ENCODE measurements at regions not wholly inside any gene's neighbourhood (a gene's known extent, or its start where the extent isn't known, plus 50 kb on each side); places are given as distances from the start of the nearest gene placed in this dataset.

- Histone ChIP-seq H3K9me3 (ENCODE audit: severe bottlenecking) (no peaks in the 10 kb centered on the region), H3K27ac (ENCODE audit: poor library complexity, severe bottlenecking) (no peak overlapping the region), H3K27me3 (ENCODE audit: insufficient read depth, poor library complexity, severe bottlenecking) (no peaks in the 10 kb centered on the region), H3K36me3 (ENCODE audit: low read depth) (no peaks in the 10 kb centered on the region), H3K4me1 (ENCODE audit: insufficient read depth, poor library complexity, severe bottlenecking) (peaks cover 4% of the 10 kb centered on the region), H3K4me3 (ENCODE audit: severe bottlenecking) (no peak overlapping the region)
- TF ChIP-seq, protein P1, sequence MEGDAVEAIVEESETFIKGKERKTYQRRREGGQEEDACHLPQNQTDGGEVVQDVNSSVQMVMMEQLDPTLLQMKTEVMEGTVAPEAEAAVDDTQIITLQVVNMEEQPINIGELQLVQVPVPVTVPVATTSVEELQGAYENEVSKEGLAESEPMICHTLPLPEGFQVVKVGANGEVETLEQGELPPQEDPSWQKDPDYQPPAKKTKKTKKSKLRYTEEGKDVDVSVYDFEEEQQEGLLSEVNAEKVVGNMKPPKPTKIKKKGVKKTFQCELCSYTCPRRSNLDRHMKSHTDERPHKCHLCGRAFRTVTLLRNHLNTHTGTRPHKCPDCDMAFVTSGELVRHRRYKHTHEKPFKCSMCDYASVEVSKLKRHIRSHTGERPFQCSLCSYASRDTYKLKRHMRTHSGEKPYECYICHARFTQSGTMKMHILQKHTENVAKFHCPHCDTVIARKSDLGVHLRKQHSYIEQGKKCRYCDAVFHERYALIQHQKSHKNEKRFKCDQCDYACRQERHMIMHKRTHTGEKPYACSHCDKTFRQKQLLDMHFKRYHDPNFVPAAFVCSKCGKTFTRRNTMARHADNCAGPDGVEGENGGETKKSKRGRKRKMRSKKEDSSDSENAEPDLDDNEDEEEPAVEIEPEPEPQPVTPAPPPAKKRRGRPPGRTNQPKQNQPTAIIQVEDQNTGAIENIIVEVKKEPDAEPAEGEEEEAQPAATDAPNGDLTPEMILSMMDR (IDR thresholded peaks at IDR 0.05; ENCODE audit: poor library complexity, severe bottlenecking): no peak
- no peak for DNase-seq (ENCODE audit: low spot score)
- peak; percentile 65; the same call in 2 of the 3 replicates for ATAC-seq (ENCODE audit: low read depth)
Observed at GRCh38 chr10:10644008-10644646, 373.5 kb upstream of the CELF2 start.

DNA sequence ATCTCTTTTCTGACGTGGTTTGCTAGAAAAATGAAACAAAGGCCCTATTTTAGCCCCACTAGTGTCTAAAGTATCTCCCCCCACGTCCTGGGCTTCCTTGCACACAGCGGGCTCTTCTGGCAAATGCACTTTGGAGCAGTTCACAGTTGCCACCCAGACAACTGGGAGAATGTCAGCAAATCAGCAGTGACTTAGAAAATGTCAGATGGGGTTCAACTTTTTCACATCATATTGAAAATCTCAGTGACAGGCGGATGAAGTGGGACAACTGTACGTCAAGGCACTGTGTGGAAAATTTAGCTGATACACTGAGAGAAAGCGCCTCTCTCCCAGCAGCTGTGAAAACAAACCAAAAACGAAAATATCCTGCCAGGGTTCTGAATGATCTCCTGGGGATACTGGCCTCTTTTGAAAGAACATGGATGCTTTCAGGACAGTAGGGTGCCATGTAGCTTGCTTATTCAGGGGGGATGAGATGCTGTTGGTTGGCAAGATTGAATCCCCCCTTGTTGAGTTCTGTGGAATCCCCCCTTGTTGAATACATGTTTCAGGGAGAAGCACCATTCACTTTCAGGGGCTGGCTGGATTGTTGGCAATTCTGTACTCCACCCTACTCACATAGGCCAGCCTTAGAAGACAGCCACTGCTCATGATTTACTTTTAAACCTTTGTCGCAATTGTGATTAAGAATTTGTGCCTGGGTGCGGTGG lies 372.8 kb upstream of the CELF2 start:
- H3K27me3 ChIP-seq (ENCODE audit: insufficient read depth, poor library complexity, severe bottlenecking): no peaks in the 10 kb centered on the region
- no peaks in the 10 kb centered on the region for H3K36me3 ChIP-seq (ENCODE audit: low read depth)
- H3K4me1 ChIP-seq (ENCODE audit: insufficient read depth, poor library complexity, severe bottlenecking): peaks cover 4% of the 10 kb centered on the region
- no peak for ATAC-seq (ENCODE audit: low read depth)
- H3K9me3 ChIP-seq (ENCODE audit: severe bottlenecking): no peaks in the 10 kb centered on the region
- no peak overlapping the region for H3K4me3 ChIP-seq (ENCODE audit: severe bottlenecking)
- TF ChIP-seq, protein P1 (IDR thresholded peaks at IDR 0.05; ENCODE audit: poor library complexity, severe bottlenecking): no peak
- H3K27ac ChIP-seq (ENCODE audit: poor library complexity, severe bottlenecking): no peak overlapping the region
- DNase-seq (ENCODE audit: low spot score): no peak

DNA sequence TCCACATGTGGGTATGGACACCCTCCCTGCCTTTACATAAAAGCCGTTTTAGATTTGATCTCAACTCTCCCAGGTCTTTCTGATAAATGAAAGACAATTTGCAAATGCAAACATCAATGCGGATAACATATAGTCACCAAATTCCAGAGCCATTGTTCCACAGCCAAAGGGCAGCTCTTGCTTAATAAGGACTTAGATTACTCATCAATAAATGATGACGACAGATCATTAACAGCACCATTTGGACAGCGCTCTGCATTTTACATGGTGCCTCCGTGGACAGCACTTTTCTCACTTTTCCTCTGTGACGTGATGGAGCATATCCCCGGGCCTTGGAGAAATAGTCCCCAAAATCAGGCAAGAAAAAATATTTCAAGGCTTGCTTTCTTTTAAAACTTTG lies 370.3 kb upstream of the CELF2 start:
- no peaks in the 10 kb centered on the region for H3K9me3 ChIP-seq (ENCODE audit: severe bottlenecking)
- no peaks in the 10 kb centered on the region for H3K36me3 ChIP-seq (ENCODE audit: low read depth)
- peaks cover 4% of the 10 kb centered on the region for H3K4me1 ChIP-seq (ENCODE audit: insufficient read depth, poor library complexity, severe bottlenecking)
- H3K27ac ChIP-seq (ENCODE audit: poor library complexity, severe bottlenecking): no peak overlapping the region
- TF ChIP-seq, protein P1 (IDR thresholded peaks at IDR 0.05; ENCODE audit: poor library complexity, severe bottlenecking): no peak
- no peak overlapping the region for H3K4me3 ChIP-seq (ENCODE audit: severe bottlenecking)
- ATAC-seq (ENCODE audit: low read depth) (no peak), DNase-seq (ENCODE audit: low spot score) (no peak)
- no peaks in the 10 kb centered on the region for H3K27me3 ChIP-seq (ENCODE audit: insufficient read depth, poor library complexity, severe bottlenecking)

DNA sequence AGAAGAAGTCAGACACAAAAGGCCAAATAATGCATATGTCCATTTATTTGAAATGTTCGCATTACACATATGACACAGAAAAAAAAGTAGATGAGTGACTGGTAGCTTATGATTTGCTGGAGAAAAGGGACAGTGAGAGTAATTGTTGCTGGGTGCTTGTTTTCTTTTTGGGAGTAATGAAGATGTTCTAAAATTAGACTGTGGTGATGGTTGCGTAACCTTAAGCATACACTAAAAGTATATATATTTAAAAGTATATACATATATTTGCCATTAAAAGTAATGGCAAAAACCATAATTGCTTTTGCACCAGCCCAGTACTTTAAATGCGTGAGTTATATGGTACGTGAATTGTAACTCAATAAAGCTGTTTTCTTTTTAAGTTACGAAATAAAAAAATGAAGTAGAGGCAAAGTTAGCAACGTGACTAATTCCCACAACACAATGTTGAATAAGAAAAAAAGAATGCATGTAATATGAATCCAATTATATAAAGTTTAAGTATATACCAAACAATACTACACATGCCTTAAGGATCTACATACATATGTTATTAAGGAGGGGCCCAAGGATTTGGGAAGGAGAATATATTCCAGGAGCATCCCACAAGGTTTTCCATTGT lies 360.4 kb upstream of the CELF2 start:
- TF ChIP-seq, protein P1 (IDR thresholded peaks at IDR 0.05; ENCODE audit: poor library complexity, severe bottlenecking): no peak
- no peak overlapping the region for H3K4me3 ChIP-seq (ENCODE audit: severe bottlenecking)
- peaks cover 18% of the 10 kb centered on the region for H3K4me1 ChIP-seq (ENCODE audit: insufficient read depth, poor library complexity, severe bottlenecking)
- peak; percentile 41; the same call in 2 of the 3 replicates for ATAC-seq (ENCODE audit: low read depth)
- no peaks in the 10 kb centered on the region for H3K27me3 ChIP-seq (ENCODE audit: insufficient read depth, poor library complexity, severe bottlenecking)
- H3K9me3 ChIP-seq (ENCODE audit: severe bottlenecking): peaks cover 2% of the 10 kb centered on the region
- H3K27ac ChIP-seq (ENCODE audit: poor library complexity, severe bottlenecking): peak overlapping the region; percentile 33
- no peak for DNase-seq (ENCODE audit: low spot score)
- no peaks in the 10 kb centered on the region for H3K36me3 ChIP-seq (ENCODE audit: low read depth)

All from RWPE2 (cell line).